Activated naive CD4-positive, alpha-beta T cell treated with anti-CD3 and anti-CD28 coated beads, Interleukin-2, amount 50 U/mL, for 24 hours (primary cell): ENCODE measurements at regions not wholly inside any gene's neighbourhood (a gene's known extent, or its start where the extent isn't known, plus 50 kb on each side); places are given as distances from the start of the nearest gene placed in this dataset.
A peak's percentile ranks its signal among the peaks of the same experiment; 100 is the strongest.

Source experiments
- H3K27ac Mint-ChIP-seq: one replicate; pipeline ENCODE4 v1.8.0; 2021; ENCODE audit warnings: mild to moderate bottlenecking, mixed read lengths
- H3K27me3 Mint-ChIP-seq: one replicate; pipeline ENCODE4 v1.8.0; 2021; ENCODE audit warnings: mixed read lengths
- H3K36me3 Mint-ChIP-seq: one replicate; pipeline ENCODE4 v1.8.0; 2021; ENCODE audit warnings: mixed read lengths
- H3K4me1 Mint-ChIP-seq: one replicate; pipeline ENCODE4 v1.8.0; 2021; ENCODE audit warnings: mixed read lengths
- H3K4me3 Mint-ChIP-seq: one replicate; pipeline ENCODE4 v1.8.0; 2021; ENCODE audit warnings: mild to moderate bottlenecking, mixed read lengths
- H3K9me3 Mint-ChIP-seq: one replicate; pipeline ENCODE4 v1.8.0; 2021; ENCODE audit warnings: mixed read lengths

GRCh38 chr2:203789618-203790017 lies 78.0 kb upstream of the CTLA4 start:
- H3K4me3 Mint-ChIP-seq = no peak overlapping the region
- no peaks in the 10 kb centered on the region for H3K9me3 Mint-ChIP-seq
- no peaks in the 10 kb centered on the region for H3K36me3 Mint-ChIP-seq
- H3K27me3 Mint-ChIP-seq = no peaks in the 10 kb centered on the region
- peaks cover 14% of the 10 kb centered on the region for H3K4me1 Mint-ChIP-seq
- no peak overlapping the region for H3K27ac Mint-ChIP-seq

- Mint-ChIP-seq H3K4me3 (no peak overlapping the region), H3K9me3 (no peaks in the 10 kb centered on the region), H3K27ac (no peak overlapping the region), H3K4me1 (peaks cover 12% of the 10 kb centered on the region), H3K27me3 (no peaks in the 10 kb centered on the region), H3K36me3 (no peaks in the 10 kb centered on the region)
Measured at GRCh38 chr2:203790134-203790852, 77.3 kb upstream of the CTLA4 start.

GRCh38 chr2:203796248-203797010 lies 71.1 kb upstream of the CTLA4 start:
- no peaks in the 10 kb centered on the region for H3K27me3 Mint-ChIP-seq
- peaks cover 7% of the 10 kb centered on the region for H3K36me3 Mint-ChIP-seq
- H3K4me3 Mint-ChIP-seq = no peak overlapping the region
- H3K4me1 Mint-ChIP-seq = peaks cover 31% of the 10 kb centered on the region
- H3K27ac Mint-ChIP-seq = no peak overlapping the region
- peaks cover 8% of the 10 kb centered on the region for H3K9me3 Mint-ChIP-seq

- H3K4me3 Mint-ChIP-seq = no peak overlapping the region
- no peak overlapping the region for H3K27ac Mint-ChIP-seq
- H3K9me3 Mint-ChIP-seq = peaks cover 11% of the 10 kb centered on the region
- peaks cover 35% of the 10 kb centered on the region for H3K4me1 Mint-ChIP-seq
- no peaks in the 10 kb centered on the region for H3K27me3 Mint-ChIP-seq
- H3K36me3 Mint-ChIP-seq = peaks cover 9% of the 10 kb centered on the region
Measured at GRCh38 chr2:203797276-203797675, 70.3 kb upstream of the CTLA4 start.

- peaks cover 11% of the 10 kb centered on the region for H3K9me3 Mint-ChIP-seq
- H3K36me3 Mint-ChIP-seq = peaks cover 9% of the 10 kb centered on the region
- peaks cover 39% of the 10 kb centered on the region for H3K4me1 Mint-ChIP-seq
- H3K27ac Mint-ChIP-seq = no peak overlapping the region
- no peak overlapping the region for H3K4me3 Mint-ChIP-seq
- no peaks in the 10 kb centered on the region for H3K27me3 Mint-ChIP-seq
Measured at GRCh38 chr2:203797712-203798111, 69.9 kb upstream of the CTLA4 start.

- Mint-ChIP-seq H3K27ac (peak overlapping the region; percentile 36), H3K4me3 (no peak overlapping the region), H3K4me1 (peaks cover 47% of the 10 kb centered on the region), H3K36me3 (peaks cover 10% of the 10 kb centered on the region), H3K9me3 (peaks cover 11% of the 10 kb centered on the region), H3K27me3 (no peaks in the 10 kb centered on the region)
Measured at GRCh38 chr2:203798296-203799087, 69.1 kb upstream of the CTLA4 start.

- H3K27me3 Mint-ChIP-seq = no peaks in the 10 kb centered on the region
- peaks cover 13% of the 10 kb centered on the region for H3K36me3 Mint-ChIP-seq
- peaks cover 11% of the 10 kb centered on the region for H3K9me3 Mint-ChIP-seq
- H3K4me1 Mint-ChIP-seq = peaks cover 61% of the 10 kb centered on the region
- peak overlapping the region; percentile 1 for H3K27ac Mint-ChIP-seq
- H3K4me3 Mint-ChIP-seq = no peak overlapping the region
Measured at GRCh38 chr2:203799908-203800307, 67.7 kb upstream of the CTLA4 start.

- Mint-ChIP-seq H3K4me3 (no peak overlapping the region), H3K36me3 (peaks cover 13% of the 10 kb centered on the region), H3K4me1 (peaks cover 68% of the 10 kb centered on the region), H3K9me3 (peaks cover 11% of the 10 kb centered on the region), H3K27me3 (no peaks in the 10 kb centered on the region), H3K27ac (peak overlapping the region; percentile 60)
Measured at GRCh38 chr2:203800783-203801182, 66.8 kb upstream of the CTLA4 start.

- H3K4me3 Mint-ChIP-seq = peak overlapping the region; percentile 16
Measured at GRCh38 chr2:203802342-203803052, 65.1 kb upstream of the CTLA4 start.

GRCh38 chr2:203803053-203803429 lies 64.5 kb upstream of the CTLA4 start:
- peaks cover 16% of the 10 kb centered on the region for H3K9me3 Mint-ChIP-seq
- peaks cover 84% of the 10 kb centered on the region for H3K4me1 Mint-ChIP-seq
- H3K4me3 Mint-ChIP-seq = peak overlapping the region; percentile 16

More at GRCh38 chr2:203802342-203803052, 65.1 kb upstream of the CTLA4 start:
- Mint-ChIP-seq H3K4me1 (peaks cover 83% of the 10 kb centered on the region), H3K36me3 (peaks cover 16% of the 10 kb centered on the region), H3K27ac (peak overlapping the region; percentile 89), H3K9me3 (peaks cover 16% of the 10 kb centered on the region), H3K27me3 (no peaks in the 10 kb centered on the region)

GRCh38 chr2:203804070-203804469 lies 63.5 kb upstream of the CTLA4 start:
- Mint-ChIP-seq H3K27ac (peak overlapping the region; percentile 73), H3K27me3 (no peaks in the 10 kb centered on the region), H3K9me3 (peaks cover 16% of the 10 kb centered on the region), H3K4me1 (peaks cover 85% of the 10 kb centered on the region), H3K36me3 (peaks cover 16% of the 10 kb centered on the region), H3K4me3 (peak overlapping the region; percentile 49)

More at GRCh38 chr2:203803053-203803429, 64.5 kb upstream of the CTLA4 start:
- H3K27ac Mint-ChIP-seq = peak overlapping the region; percentile 89
- peaks cover 16% of the 10 kb centered on the region for H3K36me3 Mint-ChIP-seq
- no peaks in the 10 kb centered on the region for H3K27me3 Mint-ChIP-seq

GRCh38 chr2:203804764-203805485 lies 62.6 kb upstream of the CTLA4 start:
- H3K36me3 Mint-ChIP-seq = peaks cover 16% of the 10 kb centered on the region
- peaks cover 87% of the 10 kb centered on the region for H3K4me1 Mint-ChIP-seq
- H3K4me3 Mint-ChIP-seq = peak overlapping the region; percentile 49
- H3K27me3 Mint-ChIP-seq = no peaks in the 10 kb centered on the region
- peaks cover 16% of the 10 kb centered on the region for H3K9me3 Mint-ChIP-seq
- peak overlapping the region; percentile 38 for H3K27ac Mint-ChIP-seq

GRCh38 chr2:203805486-203805838 lies 62.1 kb upstream of the CTLA4 start:
- no peaks in the 10 kb centered on the region for H3K27me3 Mint-ChIP-seq
- H3K4me3 Mint-ChIP-seq = no peak overlapping the region
- H3K27ac Mint-ChIP-seq = peak overlapping the region; percentile 24
- H3K36me3 Mint-ChIP-seq = peaks cover 16% of the 10 kb centered on the region
- peaks cover 16% of the 10 kb centered on the region for H3K9me3 Mint-ChIP-seq
- peaks cover 88% of the 10 kb centered on the region for H3K4me1 Mint-ChIP-seq

- Mint-ChIP-seq H3K9me3 (peaks cover 6% of the 10 kb centered on the region), H3K36me3 (peaks cover 7% of the 10 kb centered on the region), H3K4me1 (peaks cover 85% of the 10 kb centered on the region), H3K27ac (peak overlapping the region; percentile 92), H3K27me3 (no peaks in the 10 kb centered on the region), H3K4me3 (peak overlapping the region; percentile 67)
Measured at GRCh38 chr2:203806761-203807160, 60.8 kb upstream of the CTLA4 start.
